Activated CD4-positive, alpha-beta T cell treated with anti-CD3 and anti-CD28 coated beads, Interleukin-2, amount 50 U/mL, for 24 hours (primary cell): ENCODE measurements at regions not wholly inside any gene's neighbourhood (a gene's known extent, or its start where the extent isn't known, plus 50 kb on each side); places are given as distances from the start of the nearest gene placed in this dataset.

ENCODE experiments used
- DNase-seq, 2 donors: peaks; one replicate each; pipeline ENCODE4 v3.0.0-alpha.2; 2020; ENCODE audit warnings: low read depth in 1 of 2, low spot score in 1 of 2

GRCh38 chr6:19660123-19660910 is 176.9 kb upstream of the ID4 start:
- no peak for DNase-seq

GRCh38 chr6:19662911-19663310 is 174.3 kb upstream of the ID4 start:
- no peak for DNase-seq

- no peak for DNase-seq
Measured at GRCh38 chr6:19663479-19663878, 173.7 kb upstream of the ID4 start.

GRCh38 chr6:19664050-19664449 is 173.1 kb upstream of the ID4 start:
- no peak for DNase-seq

GRCh38 chr6:19664878-19665612 is 172.1 kb upstream of the ID4 start:
- DNase-seq, result no peak

GRCh38 chr6:19665613-19665909 is 171.6 kb upstream of the ID4 start:
- no peak for DNase-seq

- DNase-seq, result no peak
Measured at GRCh38 chr6:19668710-19669109, 168.5 kb upstream of the ID4 start.

GRCh38 chr6:19669206-19669605 is 168.0 kb upstream of the ID4 start:
- DNase-seq, result no peak

GRCh38 chr6:19682859-19683258 is 154.3 kb upstream of the ID4 start:
- no peak for DNase-seq

- DNase-seq, result no peak
Measured at GRCh38 chr6:19690325-19691075, 146.7 kb upstream of the ID4 start.

GRCh38 chr6:19691465-19692167 is 145.6 kb upstream of the ID4 start:
- DNase-seq, result no peak

GRCh38 chr6:19692506-19693298 is 144.5 kb upstream of the ID4 start:
- DNase-seq, result no peak

GRCh38 chr6:19694697-19695096 is 142.5 kb upstream of the ID4 start:
- no peak for DNase-seq

- no peak for DNase-seq
Measured at GRCh38 chr6:19697744-19698290, 139.4 kb upstream of the ID4 start.

GRCh38 chr6:19699932-19700331 is 137.2 kb upstream of the ID4 start:
- no peak for DNase-seq

GRCh38 chr6:19705606-19706005 is 131.6 kb upstream of the ID4 start:
- DNase-seq, result no peak

GRCh38 chr6:19712012-19712688 is 125.0 kb upstream of the ID4 start:
- no peak for DNase-seq

- DNase-seq, result no peak
Measured at GRCh38 chr6:19712998-19713397, 124.2 kb upstream of the ID4 start.

- no peak for DNase-seq
Measured at GRCh38 chr6:19713411-19713810, 123.8 kb upstream of the ID4 start.

- no peak for DNase-seq
Measured at GRCh38 chr6:19713984-19714383, 123.2 kb upstream of the ID4 start.
